GM18951 (cell line): ENCODE measurements at regions not wholly inside any gene's neighbourhood (a gene's known extent, or its start where the extent isn't known, plus 50 kb on each side); places are given as distances from the start of the nearest gene placed in this dataset.

ENCODE experiments used
- POLR2A ChIP-seq: IDR thresholded peaks from 4 replicates; pipeline ENCODE4 v1.6.1; 2011; ENCODE audit warnings: mild to moderate bottlenecking; ENCODE audit not compliant: insufficient read length, insufficient read depth; ENCODE audit errors: extremely low read depth
- in situ Hi-C: fragments of 300-500 bp; cut with MboI; formaldehyde crosslinking; loops from one replicate; pipeline ENCODE4 v1.12.0; 2022; ENCODE audit warnings: low sequenced_read_pairs, mixed read lengths, inconsistent platforms; ENCODE audit not compliant: unreplicated experiment

- in situ Hi-C loops: loop anchor here (5.0 kb wide), 1 partner anchor 256 kb away; no protein-coding TSS in a partner anchor
These were observed 144.6 kb upstream of the TMEM106B start for GRCh38 chr7:12066521-12066920.

GRCh38 chr7:12067156-12067831, 143.8 kb upstream of the TMEM106B start:
- in situ Hi-C loops: loop anchor here (5.0 kb wide), 1 partner anchor 255 kb away; no protein-coding TSS in a partner anchor

More at GRCh38 chr7:12066521-12066920, 144.6 kb upstream of the TMEM106B start:
- no peak for TF ChIP-seq POLR2A

GRCh38 chr7:12069757-12070156, 141.3 kb upstream of the TMEM106B start:
- TF ChIP-seq POLR2A: no peak
- in situ Hi-C loops: loop anchor here (5.0 kb wide), 1 partner anchor 253 kb away; no protein-coding TSS in a partner anchor

More at GRCh38 chr7:12067156-12067831, 143.8 kb upstream of the TMEM106B start:
- no peak for TF ChIP-seq POLR2A

GRCh38 chr7:12074889-12075288, 136.2 kb upstream of the TMEM106B start:
- in situ Hi-C loops: no loop called here

GRCh38 chr7:12080006-12080405, 131.1 kb upstream of the TMEM106B start:
- in situ Hi-C loops: no loop called here
- TF ChIP-seq POLR2A: no peak

More at GRCh38 chr7:12074889-12075288, 136.2 kb upstream of the TMEM106B start:
- TF ChIP-seq POLR2A: no peak

- no peak for TF ChIP-seq POLR2A
- in situ Hi-C loops: no loop called here
These were observed 125.6 kb upstream of the TMEM106B start for GRCh38 chr7:12085516-12085915.

- no peak for TF ChIP-seq POLR2A
- in situ Hi-C loops: no loop called here
These were observed 120.9 kb upstream of the TMEM106B start for GRCh38 chr7:12089951-12090756.

GRCh38 chr7:12090757-12091221, 120.3 kb upstream of the TMEM106B start:
- TF ChIP-seq POLR2A: no peak
- in situ Hi-C loops: no loop called here

- in situ Hi-C loops: no loop called here
- TF ChIP-seq POLR2A: no peak
These were observed 119.9 kb upstream of the TMEM106B start for GRCh38 chr7:12091231-12091630.

- in situ Hi-C loops: no loop called here
- no peak for TF ChIP-seq POLR2A
These were observed 118.5 kb upstream of the TMEM106B start for GRCh38 chr7:12092499-12093130.

GRCh38 chr7:12093365-12093764, 117.7 kb upstream of the TMEM106B start:
- no peak for TF ChIP-seq POLR2A

GRCh38 chr7:12094365-12094921, 116.7 kb upstream of the TMEM106B start:
- in situ Hi-C loops: no loop called here

More at GRCh38 chr7:12093365-12093764, 117.7 kb upstream of the TMEM106B start:
- in situ Hi-C loops: no loop called here

GRCh38 chr7:12102126-12102525, 109.0 kb upstream of the TMEM106B start:
- in situ Hi-C loops: no loop called here
- no peak for TF ChIP-seq POLR2A

More at GRCh38 chr7:12094365-12094921, 116.7 kb upstream of the TMEM106B start:
- TF ChIP-seq POLR2A: no peak

GRCh38 chr7:12102527-12102926, 108.6 kb upstream of the TMEM106B start:
- in situ Hi-C loops: no loop called here
- no peak for TF ChIP-seq POLR2A
